ENCODE measurements at regions not wholly inside any gene's neighbourhood (a gene's known extent, or its start where the extent isn't known, plus 50 kb on each side); places are given as distances from the start of the nearest gene placed in this dataset.
"Not testable (repeated sequence)": the region's sequence is repeated elsewhere in the genome, so short reads cannot be mapped to it uniquely, and the experiment has no call there.

DNA sequence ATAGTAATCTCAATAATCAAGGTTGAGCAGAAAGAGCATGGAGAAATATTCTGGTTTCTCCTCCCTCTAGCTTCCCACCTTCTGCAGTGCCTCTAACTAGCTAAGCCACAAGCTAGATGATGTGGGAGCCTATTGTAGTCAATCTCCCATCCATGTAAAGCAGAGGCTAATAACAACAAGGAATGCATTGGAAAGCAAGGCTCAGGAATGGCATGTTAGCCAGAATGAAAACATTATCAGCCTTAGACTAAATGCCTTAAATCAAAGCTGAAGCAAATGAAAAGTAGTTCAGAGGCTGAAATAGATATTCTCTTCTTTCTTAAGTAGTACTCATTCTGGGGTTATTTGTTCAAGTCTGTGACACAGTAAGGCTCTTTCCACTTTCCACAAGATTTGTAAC lies 350.3 kb upstream of the DPPA4 start:
- no peak for DNase-seq
- H3K4me3 ChIP-seq, result no peak overlapping the region
- TF ChIP-seq CTCF (IDR thresholded peaks at IDR 0.05) (no peak), POLR2A (IDR thresholded peaks at IDR 0.05) (no peak)
- no peak overlapping the region for H3K27ac ChIP-seq
- H3K36me3 ChIP-seq, result no peaks in the 10 kb centered on the region
- H3K27me3 ChIP-seq, result no peaks in the 10 kb centered on the region
- H3K4me1 ChIP-seq, result no peaks in the 10 kb centered on the region
- H3K9me3 ChIP-seq, result no peaks in the 10 kb centered on the region

DNA sequence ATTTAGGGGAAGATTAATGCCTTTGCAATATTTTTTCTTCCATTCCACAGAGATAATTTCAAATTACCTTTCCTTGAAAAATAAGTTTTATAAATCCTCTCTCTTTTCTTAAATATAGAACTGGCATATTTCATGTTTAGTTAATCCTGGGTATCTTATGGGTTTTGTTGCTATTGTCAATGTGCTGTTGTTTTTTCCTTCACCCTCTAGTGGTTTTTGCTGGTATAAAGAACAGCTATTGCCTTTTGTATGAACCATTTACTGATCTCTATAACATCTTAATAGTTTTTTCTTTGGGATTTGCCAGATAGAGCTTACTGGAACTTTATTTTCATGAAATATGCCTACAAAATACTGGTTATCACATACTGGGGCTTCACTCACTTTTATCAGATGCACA lies 359.6 kb upstream of the DPPA4 start:
- Histone ChIP-seq H3K27me3 (no peaks in the 10 kb centered on the region), H3K9me3 (peaks cover 0 to 11% (median 0%) of the 10 kb centered on the region in 4 donors), H3K27ac (no peak overlapping the region), H3K4me3 (no peak overlapping the region), H3K36me3 (no peaks in the 10 kb centered on the region), H3K4me1 (no peaks in the 10 kb centered on the region)
- TF ChIP-seq POLR2A (IDR thresholded peaks at IDR 0.05) (no peak), CTCF (IDR thresholded peaks at IDR 0.05) (no peak)
- DNase-seq, result no peak

- Histone ChIP-seq H3K27me3 (no peaks in the 10 kb centered on the region), H3K36me3 (no peaks in the 10 kb centered on the region), H3K9me3 (no peaks in the 10 kb centered on the region), H3K4me1 (no peaks in the 10 kb centered on the region), H3K27ac (no peak overlapping the region), H3K4me3 (no peak overlapping the region)
- TF ChIP-seq POLR2A (IDR thresholded peaks at IDR 0.05), result no peak
- no peak for TF ChIP-seq CTCF (IDR thresholded peaks at IDR 0.05)
- peak in 1 of 3 donors; percentile 45 for DNase-seq
Observed at GRCh38 chr3:109702252-109702651, 364.9 kb upstream of the DPPA4 start.

DNA sequence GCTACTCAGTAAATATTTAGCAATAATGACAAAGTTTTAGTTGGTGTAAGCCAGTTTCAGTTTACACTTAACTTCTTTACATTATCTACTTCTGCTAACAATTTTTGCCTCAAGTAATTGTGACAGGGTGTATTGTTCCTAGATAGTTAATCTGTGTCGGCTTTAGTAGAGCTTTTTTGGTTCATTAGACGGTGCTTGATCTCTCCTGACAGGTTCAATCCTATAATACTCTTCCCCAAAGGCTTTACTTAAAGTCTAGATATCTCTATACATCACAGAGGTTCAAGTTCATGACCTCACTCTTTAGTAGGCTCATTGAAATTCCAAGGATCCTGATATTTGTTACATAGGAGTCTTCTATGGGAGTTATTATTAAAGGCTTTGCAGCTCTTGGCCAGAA lies 365.6 kb upstream of the DPPA4 start:
- no peaks in the 10 kb centered on the region for H3K9me3 ChIP-seq
- TF ChIP-seq POLR2A (IDR thresholded peaks at IDR 0.05) (no peak), CTCF (IDR thresholded peaks at IDR 0.05) (no peak)
- H3K36me3 ChIP-seq, result no peaks in the 10 kb centered on the region
- no peak overlapping the region for H3K4me3 ChIP-seq
- H3K27me3 ChIP-seq, result no peaks in the 10 kb centered on the region
- H3K27ac ChIP-seq, result no peak overlapping the region
- no peak for DNase-seq
- no peaks in the 10 kb centered on the region for H3K4me1 ChIP-seq

- H3K4me1 ChIP-seq, H3K9me3 ChIP-seq, H3K27me3 ChIP-seq, H3K36me3 ChIP-seq, H3K4me3 ChIP-seq, H3K27ac ChIP-seq, DNase-seq: not testable (repeated sequence)
Observed at GRCh38 chr3:109705133-109705532, 367.8 kb upstream of the DPPA4 start.

- Histone ChIP-seq H3K4me1 (no peaks in the 10 kb centered on the region), H3K9me3 (no peaks in the 10 kb centered on the region), H3K27me3 (no peaks in the 10 kb centered on the region), H3K27ac (no peak overlapping the region), H3K4me3 (no peak overlapping the region), H3K36me3 (no peaks in the 10 kb centered on the region)
- no peak for DNase-seq
- TF ChIP-seq POLR2A (IDR thresholded peaks at IDR 0.05), result no peak
- TF ChIP-seq CTCF (IDR thresholded peaks at IDR 0.05), result no peak
Observed at GRCh38 chr3:109707617-109708016, 370.3 kb upstream of the DPPA4 start.

All from Peyer's patch (tissue), 4 donors.